ENCODE measurements at regions not wholly inside any gene's neighbourhood (a gene's known extent, or its start where the extent isn't known, plus 50 kb on each side); places are given as distances from the start of the nearest gene placed in this dataset.

DNA sequence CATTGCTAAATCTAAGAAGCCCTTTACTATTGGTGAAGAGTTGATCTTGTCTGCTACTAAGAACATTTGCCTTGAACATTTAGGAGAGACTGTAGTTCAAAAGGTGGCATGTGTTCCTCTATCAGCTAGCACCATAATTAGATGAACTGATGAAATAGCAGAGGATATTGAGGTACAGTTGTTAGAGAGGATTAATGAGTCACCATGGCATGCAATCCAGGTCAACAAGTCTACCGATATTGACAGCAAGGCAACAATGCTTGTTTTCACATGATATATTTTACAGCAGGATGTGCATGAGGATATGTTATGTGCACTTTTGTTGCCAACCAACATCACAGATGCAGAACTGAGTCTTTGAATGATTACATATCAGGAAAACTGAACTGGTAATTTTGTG, 134.3 kb upstream of the CDH9 start:
- TF ChIP-seq, protein P1, sequence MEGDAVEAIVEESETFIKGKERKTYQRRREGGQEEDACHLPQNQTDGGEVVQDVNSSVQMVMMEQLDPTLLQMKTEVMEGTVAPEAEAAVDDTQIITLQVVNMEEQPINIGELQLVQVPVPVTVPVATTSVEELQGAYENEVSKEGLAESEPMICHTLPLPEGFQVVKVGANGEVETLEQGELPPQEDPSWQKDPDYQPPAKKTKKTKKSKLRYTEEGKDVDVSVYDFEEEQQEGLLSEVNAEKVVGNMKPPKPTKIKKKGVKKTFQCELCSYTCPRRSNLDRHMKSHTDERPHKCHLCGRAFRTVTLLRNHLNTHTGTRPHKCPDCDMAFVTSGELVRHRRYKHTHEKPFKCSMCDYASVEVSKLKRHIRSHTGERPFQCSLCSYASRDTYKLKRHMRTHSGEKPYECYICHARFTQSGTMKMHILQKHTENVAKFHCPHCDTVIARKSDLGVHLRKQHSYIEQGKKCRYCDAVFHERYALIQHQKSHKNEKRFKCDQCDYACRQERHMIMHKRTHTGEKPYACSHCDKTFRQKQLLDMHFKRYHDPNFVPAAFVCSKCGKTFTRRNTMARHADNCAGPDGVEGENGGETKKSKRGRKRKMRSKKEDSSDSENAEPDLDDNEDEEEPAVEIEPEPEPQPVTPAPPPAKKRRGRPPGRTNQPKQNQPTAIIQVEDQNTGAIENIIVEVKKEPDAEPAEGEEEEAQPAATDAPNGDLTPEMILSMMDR (IDR thresholded peaks at IDR 0.05; ENCODE audit: low read depth, low read length) = no peak
- TF ChIP-seq POLR2A (IDR thresholded peaks at IDR 0.05; ENCODE audit: extremely low read depth, insufficient read length) = no peak
